ENCODE measurements at regions not wholly inside any gene's neighbourhood (a gene's known extent, or its start where the extent isn't known, plus 50 kb on each side); places are given as distances from the start of the nearest gene placed in this dataset.
A peak's percentile ranks its signal among the peaks of the same experiment; 100 is the strongest.
"Not testable (repeated sequence)": the region's sequence is repeated elsewhere in the genome, so short reads cannot be mapped to it uniquely, and the experiment has no call there.

- no peaks in the 10 kb centered on the region for H3K4me1 ChIP-seq (ENCODE audit: control insufficient read depth in 1 of 2, low read depth in 2 of 2)
- H3K9me3 ChIP-seq, result no peaks in the 10 kb centered on the region
- H3K27me3 ChIP-seq (replicated peaks; ENCODE audit: insufficient read depth), result no peaks in the 10 kb centered on the region
- ATAC-seq (ENCODE audit: insufficient number of reproducible peaks, low FRiP score, low read depth) (peak; percentile 48), DNase-seq (ENCODE audit: low spot score) (no peak)
- H3K4me3 ChIP-seq, result no peak overlapping the region
- no peak for TF ChIP-seq CTCF (IDR thresholded peaks at IDR 0.05)
- no peak overlapping the region for H3K27ac ChIP-seq
- no peaks in the 10 kb centered on the region for H3K36me3 ChIP-seq
These were observed 97.6 kb upstream of the SLC39A10 start for GRCh38 chr2:195559431-195559914.

- no peaks in the 10 kb centered on the region for H3K27me3 ChIP-seq (replicated peaks; ENCODE audit: insufficient read depth)
- TF ChIP-seq CTCF (IDR thresholded peaks at IDR 0.05), result no peak
- no peak overlapping the region for H3K4me3 ChIP-seq
- H3K4me1 ChIP-seq (ENCODE audit: control insufficient read depth in 1 of 2, low read depth in 2 of 2), result no peaks in the 10 kb centered on the region
- no peak overlapping the region for H3K27ac ChIP-seq
- DNase-seq (ENCODE audit: low spot score) (no peak), ATAC-seq (ENCODE audit: insufficient number of reproducible peaks, low FRiP score, low read depth) (no peak)
- no peaks in the 10 kb centered on the region for H3K36me3 ChIP-seq
- no peaks in the 10 kb centered on the region for H3K9me3 ChIP-seq
These were observed 101.1 kb upstream of the SLC39A10 start for GRCh38 chr2:195555971-195556370.

GRCh38 chr2:195552581-195552980, 104.4 kb upstream of the SLC39A10 start:
- peaks cover 3% of the 10 kb centered on the region for H3K9me3 ChIP-seq
- H3K4me1 ChIP-seq (ENCODE audit: control insufficient read depth in 1 of 2, low read depth in 2 of 2), result no peaks in the 10 kb centered on the region
- H3K27me3 ChIP-seq (replicated peaks; ENCODE audit: insufficient read depth), result no peaks in the 10 kb centered on the region
- H3K4me3 ChIP-seq, result no peak overlapping the region
- ATAC-seq (ENCODE audit: insufficient number of reproducible peaks, low FRiP score, low read depth) (no peak), DNase-seq (ENCODE audit: low spot score) (no peak)
- no peak for TF ChIP-seq CTCF (IDR thresholded peaks at IDR 0.05)
- no peaks in the 10 kb centered on the region for H3K36me3 ChIP-seq
- H3K27ac ChIP-seq, result no peak overlapping the region

GRCh38 chr2:195548198-195548940, 108.7 kb upstream of the SLC39A10 start:
- Histone ChIP-seq H3K4me1 (ENCODE audit: control insufficient read depth in 1 of 2, low read depth in 2 of 2) (no peaks in the 10 kb centered on the region), H3K36me3 (no peaks in the 10 kb centered on the region), H3K27me3 (replicated peaks; ENCODE audit: insufficient read depth) (no peaks in the 10 kb centered on the region), H3K9me3 (peaks cover 3% of the 10 kb centered on the region), H3K4me3 (no peak overlapping the region), H3K27ac (no peak overlapping the region)
- DNase-seq (ENCODE audit: low spot score) (no peak), ATAC-seq (ENCODE audit: insufficient number of reproducible peaks, low FRiP score, low read depth) (no peak)
- TF ChIP-seq CTCF (IDR thresholded peaks at IDR 0.05), result no peak

GRCh38 chr2:195547268-195547840, 109.7 kb upstream of the SLC39A10 start:
- H3K4me1 ChIP-seq (ENCODE audit: control insufficient read depth in 1 of 2, low read depth in 2 of 2); H3K27ac ChIP-seq; H3K4me3 ChIP-seq; H3K36me3 ChIP-seq; H3K27me3 ChIP-seq (replicated peaks; ENCODE audit: insufficient read depth); DNase-seq (ENCODE audit: low spot score); H3K9me3 ChIP-seq; ATAC-seq (ENCODE audit: insufficient number of reproducible peaks, low FRiP score, low read depth): not testable (repeated sequence)

Data from thoracic aorta (tissue), 2 donors.